ENCODE measurements at regions not wholly inside any gene's neighbourhood (a gene's known extent, or its start where the extent isn't known, plus 50 kb on each side); places are given as distances from the start of the nearest gene placed in this dataset.

DNA sequence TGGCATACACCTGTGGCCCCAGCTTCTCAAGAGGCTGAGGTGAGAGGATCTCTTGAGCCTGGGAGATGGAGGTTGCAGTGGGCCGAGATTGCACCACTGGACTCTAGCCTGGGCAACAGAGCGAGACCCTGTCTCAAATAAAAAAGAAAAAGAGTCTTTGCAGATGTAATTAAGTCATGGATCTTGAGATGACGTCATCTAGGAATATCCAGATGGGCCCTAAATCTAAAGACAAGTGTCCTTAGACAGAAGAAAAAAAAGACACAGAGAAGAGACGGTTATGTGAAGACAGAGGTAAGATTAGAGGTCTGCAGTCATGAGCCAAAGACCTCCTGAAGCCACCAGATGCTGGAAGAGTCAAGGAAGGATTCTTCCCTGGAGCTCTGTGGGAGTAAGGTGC is 74.3 kb downstream of the RHOB start:
- CTCF ChIA-PET: interaction anchor here (0.8 to 1.6 kb wide), 5 partner anchors 13 to 130 kb away, joined by 3 to 7 read pairs (median 3); partner anchors contain the start of gene HS1BP3
- POLR2A ChIA-PET: no interaction called here
- ATAC-seq (no peak), FAIRE-seq (no peak), DNase-seq (ENCODE audit: low read depth in 1 of 2, low spot score in 1 of 2) (no peak)
- no peak overlapping the region for H3K27ac ChIP-seq
- H3K4me2 ChIP-seq: no peak overlapping the region
- peaks cover 23% of the 10 kb centered on the region for H3K4me1 ChIP-seq
- WGBS (ENCODE audit: missing lambda C conversion rate): 62% methylated on average over 4 of the region's 4 CpGs
- H3K4me3 ChIP-seq: no peak overlapping the region
- TF ChIP-seq CHD2 (IDR thresholded peaks at IDR 0.05; ENCODE audit: low read length, partially characterized antibody): no peak
- no peak for TF ChIP-seq EHMT2 (IDR thresholded peaks at IDR 0.05; ENCODE audit: low read depth)
- TF ChIP-seq RARB (CRISPR knock-in tag; IDR thresholded peaks at IDR 0.05): no peak
- TF ChIP-seq, protein P1, sequence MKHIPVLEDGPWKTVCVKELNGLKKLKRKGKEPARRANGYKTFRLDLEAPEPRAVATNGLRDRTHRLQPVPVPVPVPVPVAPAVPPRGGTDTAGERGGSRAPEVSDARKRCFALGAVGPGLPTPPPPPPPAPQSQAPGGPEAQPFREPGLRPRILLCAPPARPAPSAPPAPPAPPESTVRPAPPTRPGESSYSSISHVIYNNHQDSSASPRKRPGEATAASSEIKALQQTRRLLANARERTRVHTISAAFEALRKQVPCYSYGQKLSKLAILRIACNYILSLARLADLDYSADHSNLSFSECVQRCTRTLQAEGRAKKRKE (CRISPR knock-in tag; IDR thresholded peaks at IDR 0.05; ENCODE audit: low read depth): no peak
- TF ChIP-seq FOXS1 (CRISPR knock-in tag; IDR thresholded peaks at IDR 0.05): no peak
- TF ChIP-seq MAFK (IDR thresholded peaks at IDR 0.05; ENCODE audit: partially characterized antibody): no peak
- TF ChIP-seq, protein P2, sequence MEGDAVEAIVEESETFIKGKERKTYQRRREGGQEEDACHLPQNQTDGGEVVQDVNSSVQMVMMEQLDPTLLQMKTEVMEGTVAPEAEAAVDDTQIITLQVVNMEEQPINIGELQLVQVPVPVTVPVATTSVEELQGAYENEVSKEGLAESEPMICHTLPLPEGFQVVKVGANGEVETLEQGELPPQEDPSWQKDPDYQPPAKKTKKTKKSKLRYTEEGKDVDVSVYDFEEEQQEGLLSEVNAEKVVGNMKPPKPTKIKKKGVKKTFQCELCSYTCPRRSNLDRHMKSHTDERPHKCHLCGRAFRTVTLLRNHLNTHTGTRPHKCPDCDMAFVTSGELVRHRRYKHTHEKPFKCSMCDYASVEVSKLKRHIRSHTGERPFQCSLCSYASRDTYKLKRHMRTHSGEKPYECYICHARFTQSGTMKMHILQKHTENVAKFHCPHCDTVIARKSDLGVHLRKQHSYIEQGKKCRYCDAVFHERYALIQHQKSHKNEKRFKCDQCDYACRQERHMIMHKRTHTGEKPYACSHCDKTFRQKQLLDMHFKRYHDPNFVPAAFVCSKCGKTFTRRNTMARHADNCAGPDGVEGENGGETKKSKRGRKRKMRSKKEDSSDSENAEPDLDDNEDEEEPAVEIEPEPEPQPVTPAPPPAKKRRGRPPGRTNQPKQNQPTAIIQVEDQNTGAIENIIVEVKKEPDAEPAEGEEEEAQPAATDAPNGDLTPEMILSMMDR (IDR thresholded peaks at IDR 0.05): no peak
- TF ChIP-seq MAZ (IDR thresholded peaks at IDR 0.05; ENCODE audit: borderline replicate concordance, low read depth, low read length): no peak
- TF ChIP-seq, protein P3, sequence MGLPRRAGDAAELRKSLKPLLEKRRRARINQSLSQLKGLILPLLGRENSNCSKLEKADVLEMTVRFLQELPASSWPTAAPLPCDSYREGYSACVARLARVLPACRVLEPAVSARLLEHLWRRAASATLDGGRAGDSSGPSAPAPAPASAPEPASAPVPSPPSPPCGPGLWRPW (IDR thresholded peaks at IDR 0.05): no peak
- TF ChIP-seq PHF8 (IDR thresholded peaks at IDR 0.05; ENCODE audit: borderline replicate concordance, low read depth): no peak
- TF ChIP-seq, protein P4, sequence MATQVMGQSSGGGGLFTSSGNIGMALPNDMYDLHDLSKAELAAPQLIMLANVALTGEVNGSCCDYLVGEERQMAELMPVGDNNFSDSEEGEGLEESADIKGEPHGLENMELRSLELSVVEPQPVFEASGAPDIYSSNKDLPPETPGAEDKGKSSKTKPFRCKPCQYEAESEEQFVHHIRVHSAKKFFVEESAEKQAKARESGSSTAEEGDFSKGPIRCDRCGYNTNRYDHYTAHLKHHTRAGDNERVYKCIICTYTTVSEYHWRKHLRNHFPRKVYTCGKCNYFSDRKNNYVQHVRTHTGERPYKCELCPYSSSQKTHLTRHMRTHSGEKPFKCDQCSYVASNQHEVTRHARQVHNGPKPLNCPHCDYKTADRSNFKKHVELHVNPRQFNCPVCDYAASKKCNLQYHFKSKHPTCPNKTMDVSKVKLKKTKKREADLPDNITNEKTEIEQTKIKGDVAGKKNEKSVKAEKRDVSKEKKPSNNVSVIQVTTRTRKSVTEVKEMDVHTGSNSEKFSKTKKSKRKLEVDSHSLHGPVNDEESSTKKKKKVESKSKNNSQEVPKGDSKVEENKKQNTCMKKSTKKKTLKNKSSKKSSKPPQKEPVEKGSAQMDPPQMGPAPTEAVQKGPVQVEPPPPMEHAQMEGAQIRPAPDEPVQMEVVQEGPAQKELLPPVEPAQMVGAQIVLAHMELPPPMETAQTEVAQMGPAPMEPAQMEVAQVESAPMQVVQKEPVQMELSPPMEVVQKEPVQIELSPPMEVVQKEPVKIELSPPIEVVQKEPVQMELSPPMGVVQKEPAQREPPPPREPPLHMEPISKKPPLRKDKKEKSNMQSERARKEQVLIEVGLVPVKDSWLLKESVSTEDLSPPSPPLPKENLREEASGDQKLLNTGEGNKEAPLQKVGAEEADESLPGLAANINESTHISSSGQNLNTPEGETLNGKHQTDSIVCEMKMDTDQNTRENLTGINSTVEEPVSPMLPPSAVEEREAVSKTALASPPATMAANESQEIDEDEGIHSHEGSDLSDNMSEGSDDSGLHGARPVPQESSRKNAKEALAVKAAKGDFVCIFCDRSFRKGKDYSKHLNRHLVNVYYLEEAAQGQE (IDR thresholded peaks at IDR 0.05): no peak
- no peak for TF ChIP-seq JUN (IDR thresholded peaks at IDR 0.05)
- no peak for TF ChIP-seq CBX8 (IDR thresholded peaks at IDR 0.05)
- no peak for TF ChIP-seq ZFP36 (IDR thresholded peaks at IDR 0.05; ENCODE audit: borderline replicate concordance, partially characterized antibody)
- TF ChIP-seq GATA3 (IDR thresholded peaks at IDR 0.05; ENCODE audit: borderline replicate concordance): no peak
- TF ChIP-seq NR3C1 (IDR thresholded peaks at IDR 0.05): no peak
- TF ChIP-seq TFCP2L1 (CRISPR knock-in tag; IDR thresholded peaks at IDR 0.05): no peak
- TF ChIP-seq CEBPB (IDR thresholded peaks at IDR 0.05): no peak
- TF ChIP-seq KDM5A (IDR thresholded peaks at IDR 0.05): no peak
- H3K9me3 ChIP-seq: no peaks in the 10 kb centered on the region

DNA sequence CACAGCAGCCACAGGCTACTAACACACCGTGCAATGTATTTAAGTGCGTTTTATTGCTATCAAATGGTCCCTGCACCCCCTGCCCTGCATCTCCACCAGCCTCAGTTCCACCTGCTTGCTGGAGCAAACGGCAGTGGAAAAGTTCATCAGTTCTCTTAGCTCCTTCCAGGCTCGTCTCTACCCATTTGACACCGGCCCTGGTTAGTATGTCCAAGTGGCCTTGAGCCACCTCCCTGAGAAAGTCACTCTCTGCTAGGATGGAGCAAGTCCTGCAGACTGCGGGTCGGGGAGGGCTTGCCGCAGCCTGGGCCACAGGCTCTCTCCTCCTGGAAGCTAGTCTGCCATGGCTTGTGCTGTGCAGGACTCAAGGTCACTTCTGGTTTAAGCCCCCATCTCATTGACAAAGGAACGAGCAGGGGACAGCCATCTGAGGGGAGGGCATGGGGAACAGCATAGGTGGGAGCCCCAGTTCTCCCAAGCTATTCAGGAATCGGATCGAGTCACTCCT is 74.9 kb downstream of the RHOB start:
- ChIA-PET CTCF (interaction anchor here (0.8 to 1.7 kb wide), 5 partner anchors 13 to 130 kb away, joined by 3 to 7 read pairs (median 4); partner anchors contain the start of gene HS1BP3), POLR2A (no interaction called here)
- no peak overlapping the region for H3K27ac ChIP-seq
- no peak overlapping the region for H3K4me3 ChIP-seq
- ATAC-seq (no peak), FAIRE-seq (no peak), DNase-seq (ENCODE audit: low read depth in 1 of 2, low spot score in 1 of 2) (no peak)
- no peak for TF ChIP-seq ZNF302 (CRISPR knock-in tag; IDR thresholded peaks at IDR 0.05)
- TF ChIP-seq CBX8 (IDR thresholded peaks at IDR 0.05): no peak
- TF ChIP-seq KDM1A (IDR thresholded peaks at IDR 0.05; ENCODE audit: low read depth): no peak
- TF ChIP-seq HDAC2 (IDR thresholded peaks at IDR 0.05): no peak
- TF ChIP-seq CEBPB (IDR thresholded peaks at IDR 0.05): no peak
- no peak for TF ChIP-seq ZSCAN20 (CRISPR knock-in tag; IDR thresholded peaks at IDR 0.05)
- no peak for TF ChIP-seq MYC (IDR thresholded peaks at IDR 0.05; ENCODE audit: borderline replicate concordance, low read length)
- TF ChIP-seq NPAS2 (CRISPR knock-in tag; IDR thresholded peaks at IDR 0.05; ENCODE audit: borderline replicate concordance): no peak
- TF ChIP-seq EP300 (IDR thresholded peaks at IDR 0.05): no peak
- TF ChIP-seq HOXA7 (CRISPR knock-in tag; IDR thresholded peaks at IDR 0.05): no peak
- no peak for TF ChIP-seq CBX2 (IDR thresholded peaks at IDR 0.05; ENCODE audit: borderline replicate concordance, low read depth)
- TF ChIP-seq NFE2L2 (conservative IDR thresholded peaks at IDR 0.05; ENCODE audit: low read length): no peak
- TF ChIP-seq CHD2 (IDR thresholded peaks at IDR 0.05; ENCODE audit: low read length, partially characterized antibody): no peak
- TF ChIP-seq HEYL (CRISPR knock-in tag; IDR thresholded peaks at IDR 0.05): no peak
- TF ChIP-seq RCOR1 (IDR thresholded peaks at IDR 0.05; ENCODE audit: low read depth, low read length): no peak
- no peak for TF ChIP-seq JUNB (IDR thresholded peaks at IDR 0.05)
- no peak for TF ChIP-seq HOXB5 (CRISPR knock-in tag; IDR thresholded peaks at IDR 0.05)
- TF ChIP-seq EHMT2 (IDR thresholded peaks at IDR 0.05; ENCODE audit: low read depth): no peak
- no peak overlapping the region for H3K4me2 ChIP-seq
- peaks cover 25% of the 10 kb centered on the region for H3K4me1 ChIP-seq
- H3K9me3 ChIP-seq: no peaks in the 10 kb centered on the region
- WGBS (ENCODE audit: missing lambda C conversion rate): 66% methylated on average over 11 of the region's 11 CpGs

Measured in A549 (cell line).